WTC11 (cell line): ENCODE measurements at regions not wholly inside any gene's neighbourhood (a gene's known extent, or its start where the extent isn't known, plus 50 kb on each side); places are given as distances from the start of the nearest gene placed in this dataset.

Experiments
- ATAC-seq: fragments of 200-7000 bp; cut with Tn5 transposase; 2 replicates; pipeline ENCODE4 v1.10.0; 2021; ENCODE audit warnings: mild to moderate bottlenecking, moderate library complexity
- CTCF ChIA-PET: fragments of 300-600 bp; sonication (Branson Sonifier 250); formaldehyde crosslinking; loops from one replicate; lab custom pipeline; 2021; ENCODE audit warnings: antibody characterized with exemption; lab: Charles Lee
- POLR2A ChIA-PET: fragments of 350-600 bp; sonication (Branson Sonifier 250); formaldehyde crosslinking; loops from one replicate; lab custom pipeline; 2021; ENCODE audit warnings: antibody characterized with exemption; lab: Charles Lee
- DNase-seq: peaks from one replicate; pipeline ENCODE4 v3.0.0; 2021; ENCODE audit warnings: low spot score
- H3K27ac Mint-ChIP-seq: 2 replicates; pipeline ENCODE4 v1.8.0; 2021; ENCODE audit warnings: mixed read lengths
- H3K27me3 Mint-ChIP-seq: 2 replicates; pipeline ENCODE4 v1.8.0; 2021; ENCODE audit warnings: low read depth, mild to moderate bottlenecking, moderate library complexity, mixed read lengths
- H3K36me3 Mint-ChIP-seq: 2 replicates; pipeline ENCODE4 v1.8.0; 2021; ENCODE audit warnings: mixed read lengths
- H3K4me1 Mint-ChIP-seq: 2 replicates; pipeline ENCODE4 v1.8.0; 2022; ENCODE audit warnings: mixed read lengths
- H3K4me3 Mint-ChIP-seq: 2 replicates; pipeline ENCODE4 v1.8.0; 2021; ENCODE audit warnings: mild to moderate bottlenecking, moderate library complexity, mixed read lengths
- H3K9me3 Mint-ChIP-seq: 2 replicates; pipeline ENCODE4 v1.8.0; 2021; ENCODE audit warnings: mixed read lengths
- GRHL2 ChIP-seq: fragments of 250-450 bp; sonication (Bioruptor Pico); IDR thresholded peaks from 2 replicates; pipeline ENCODE4 v1.8.0; 2022; ENCODE audit warnings: mild to moderate bottlenecking, moderate library complexity; ENCODE audit not compliant: insufficient replicate concordance, severe bottlenecking
- GTF2I ChIP-seq: fragments of 250-450 bp; sonication (Bioruptor Pico); conservative IDR thresholded peaks from 2 replicates; pipeline ENCODE4 v1.4.0; 2021; ENCODE audit warnings: mild to moderate bottlenecking
- MXD4 ChIP-seq: fragments of 250-450 bp; sonication (Bioruptor Pico); IDR thresholded peaks from 2 replicates; pipeline ENCODE4 v1.8.0; 2021; ENCODE audit warnings: mild to moderate bottlenecking, moderate library complexity, borderline replicate concordance
- NFE2L1 ChIP-seq: sonication (generic); formaldehyde crosslinking; IDR thresholded peaks from 2 replicates; pipeline ENCODE4 v1.8.1; 2023; ENCODE audit warnings: missing genetic modification reagents
- SMAD4 ChIP-seq: sonication (generic); formaldehyde crosslinking; IDR thresholded peaks from 2 replicates; pipeline ENCODE4 v1.8.0; 2022; ENCODE audit warnings: mild to moderate bottlenecking, missing genetic modification reagents
- SOX15 ChIP-seq: fragments of 250-450 bp; sonication (Bioruptor Pico); IDR thresholded peaks from 2 replicates; pipeline ENCODE4 v1.9.0; 2021; ENCODE audit warnings: mild to moderate bottlenecking
- SP1 ChIP-seq: sonication (generic); formaldehyde crosslinking; conservative IDR thresholded peaks from 2 replicates; pipeline ENCODE4 v1.8.1; 2022; ENCODE audit warnings: missing genetic modification reagents
- TP53 ChIP-seq: sonication (generic); formaldehyde crosslinking; IDR thresholded peaks from 2 replicates; pipeline ENCODE4 v1.8.1; 2023; ENCODE audit warnings: mild to moderate bottlenecking, missing genetic modification reagents
- ZNF263 ChIP-seq: sonication (generic); formaldehyde crosslinking; IDR thresholded peaks from 2 replicates; pipeline ENCODE4 v1.8.1; 2022; ENCODE audit warnings: low read depth, mild to moderate bottlenecking, moderate library complexity, missing genetic modification reagents
- TF ChIP-seq, protein P1 (sequence below): sonication (generic); formaldehyde crosslinking; IDR thresholded peaks from 2 replicates; pipeline ENCODE4 v1.8.1; 2022; ENCODE audit warnings: low read depth, missing genetic modification reagents, borderline replicate concordance
- TF ChIP-seq, protein P2 (sequence below): sonication (generic); formaldehyde crosslinking; conservative IDR thresholded peaks from 2 replicates; pipeline ENCODE4 v1.8.1; 2022; ENCODE audit warnings: mild to moderate bottlenecking, missing genetic modification reagents
- TF ChIP-seq, protein P3 (sequence below): sonication (generic); formaldehyde crosslinking; IDR thresholded peaks from 2 replicates; pipeline ENCODE4 v1.8.0; 2023; ENCODE audit warnings: missing genetic modification reagents
- TF ChIP-seq, protein P4 (sequence below): sonication (generic); formaldehyde crosslinking; IDR thresholded peaks from 2 replicates; pipeline ENCODE4 v1.8.1; 2023; ENCODE audit warnings: mild to moderate bottlenecking, missing genetic modification reagents
- TF ChIP-seq, protein P5 (sequence below): sonication (generic); formaldehyde crosslinking; IDR thresholded peaks from 2 replicates; pipeline ENCODE4 v1.8.0; 2022; ENCODE audit warnings: mild to moderate bottlenecking, missing genetic modification reagents
- TF ChIP-seq, protein P6 (sequence below): sonication (generic); formaldehyde crosslinking; IDR thresholded peaks from 2 replicates; pipeline ENCODE4 v1.8.1; 2023; ENCODE audit warnings: mild to moderate bottlenecking, missing genetic modification reagents, borderline replicate concordance
- TF ChIP-seq, protein P7 (sequence below): sonication (generic); formaldehyde crosslinking; IDR thresholded peaks from 2 replicates; pipeline ENCODE4 v1.8.0; 2022; ENCODE audit warnings: mild to moderate bottlenecking, missing genetic modification reagents

DNA sequence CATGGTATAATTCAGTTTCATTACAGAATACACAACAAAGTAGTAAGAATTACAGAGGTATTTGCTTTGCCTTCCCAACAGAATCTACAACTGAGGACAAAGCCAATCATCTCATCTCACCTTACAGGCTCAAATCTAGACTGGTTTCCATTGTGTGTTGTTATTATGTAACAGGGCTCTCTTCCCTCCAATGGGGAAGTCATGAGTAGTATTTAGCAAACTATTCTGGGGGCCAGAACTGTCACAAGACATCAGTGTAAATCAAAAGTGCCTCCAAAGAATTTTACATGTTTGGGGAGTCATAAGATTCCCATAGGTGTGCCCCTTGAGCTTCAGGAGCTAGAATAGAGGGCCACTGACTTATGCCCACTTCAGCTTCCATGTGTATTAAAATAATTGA is 187.0 kb upstream of the EDNRB start:
- Mint-ChIP-seq H3K4me3 (no peak overlapping the region), H3K4me1 (no peaks in the 10 kb centered on the region), H3K9me3 (peaks cover 12% of the 10 kb centered on the region), H3K27me3 (no peaks in the 10 kb centered on the region), H3K27ac (no peak overlapping the region), H3K36me3 (no peaks in the 10 kb centered on the region; the same call in 1 of the 2 replicates)
- POLR2A ChIA-PET, result no interaction called here
- ATAC-seq, result no peak
- TF ChIP-seq GRHL2 (CRISPR knock-in tag) (no peak), TP53 (CRISPR knock-in tag) (no peak), NFE2L1 (no peak), SMAD4 (CRISPR knock-in tag) (no peak), GTF2I (no peak), SP1 (CRISPR knock-in tag) (no peak), SOX15 (CRISPR knock-in tag) (no peak), MXD4 (CRISPR knock-in tag) (no peak)
- TF ChIP-seq, protein P1, sequence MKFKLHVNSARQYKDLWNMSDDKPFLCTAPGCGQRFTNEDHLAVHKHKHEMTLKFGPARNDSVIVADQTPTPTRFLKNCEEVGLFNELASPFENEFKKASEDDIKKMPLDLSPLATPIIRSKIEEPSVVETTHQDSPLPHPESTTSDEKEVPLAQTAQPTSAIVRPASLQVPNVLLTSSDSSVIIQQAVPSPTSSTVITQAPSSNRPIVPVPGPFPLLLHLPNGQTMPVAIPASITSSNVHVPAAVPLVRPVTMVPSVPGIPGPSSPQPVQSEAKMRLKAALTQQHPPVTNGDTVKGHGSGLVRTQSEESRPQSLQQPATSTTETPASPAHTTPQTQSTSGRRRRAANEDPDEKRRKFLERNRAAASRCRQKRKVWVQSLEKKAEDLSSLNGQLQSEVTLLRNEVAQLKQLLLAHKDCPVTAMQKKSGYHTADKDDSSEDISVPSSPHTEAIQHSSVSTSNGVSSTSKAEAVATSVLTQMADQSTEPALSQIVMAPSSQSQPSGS (CRISPR knock-in tag), result no peak
- TF ChIP-seq, protein P2, sequence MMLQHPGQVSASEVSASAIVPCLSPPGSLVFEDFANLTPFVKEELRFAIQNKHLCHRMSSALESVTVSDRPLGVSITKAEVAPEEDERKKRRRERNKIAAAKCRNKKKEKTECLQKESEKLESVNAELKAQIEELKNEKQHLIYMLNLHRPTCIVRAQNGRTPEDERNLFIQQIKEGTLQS (CRISPR knock-in tag), result no peak
- TF ChIP-seq, protein P3, sequence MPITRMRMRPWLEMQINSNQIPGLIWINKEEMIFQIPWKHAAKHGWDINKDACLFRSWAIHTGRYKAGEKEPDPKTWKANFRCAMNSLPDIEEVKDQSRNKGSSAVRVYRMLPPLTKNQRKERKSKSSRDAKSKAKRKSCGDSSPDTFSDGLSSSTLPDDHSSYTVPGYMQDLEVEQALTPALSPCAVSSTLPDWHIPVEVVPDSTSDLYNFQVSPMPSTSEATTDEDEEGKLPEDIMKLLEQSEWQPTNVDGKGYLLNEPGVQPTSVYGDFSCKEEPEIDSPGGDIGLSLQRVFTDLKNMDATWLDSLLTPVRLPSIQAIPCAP (CRISPR knock-in tag), result no peak
- TF ChIP-seq, protein P4, sequence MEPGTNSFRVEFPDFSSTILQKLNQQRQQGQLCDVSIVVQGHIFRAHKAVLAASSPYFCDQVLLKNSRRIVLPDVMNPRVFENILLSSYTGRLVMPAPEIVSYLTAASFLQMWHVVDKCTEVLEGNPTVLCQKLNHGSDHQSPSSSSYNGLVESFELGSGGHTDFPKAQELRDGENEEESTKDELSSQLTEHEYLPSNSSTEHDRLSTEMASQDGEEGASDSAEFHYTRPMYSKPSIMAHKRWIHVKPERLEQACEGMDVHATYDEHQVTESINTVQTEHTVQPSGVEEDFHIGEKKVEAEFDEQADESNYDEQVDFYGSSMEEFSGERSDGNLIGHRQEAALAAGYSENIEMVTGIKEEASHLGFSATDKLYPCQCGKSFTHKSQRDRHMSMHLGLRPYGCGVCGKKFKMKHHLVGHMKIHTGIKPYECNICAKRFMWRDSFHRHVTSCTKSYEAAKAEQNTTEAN (CRISPR knock-in tag), result no peak
- TF ChIP-seq, protein P5, sequence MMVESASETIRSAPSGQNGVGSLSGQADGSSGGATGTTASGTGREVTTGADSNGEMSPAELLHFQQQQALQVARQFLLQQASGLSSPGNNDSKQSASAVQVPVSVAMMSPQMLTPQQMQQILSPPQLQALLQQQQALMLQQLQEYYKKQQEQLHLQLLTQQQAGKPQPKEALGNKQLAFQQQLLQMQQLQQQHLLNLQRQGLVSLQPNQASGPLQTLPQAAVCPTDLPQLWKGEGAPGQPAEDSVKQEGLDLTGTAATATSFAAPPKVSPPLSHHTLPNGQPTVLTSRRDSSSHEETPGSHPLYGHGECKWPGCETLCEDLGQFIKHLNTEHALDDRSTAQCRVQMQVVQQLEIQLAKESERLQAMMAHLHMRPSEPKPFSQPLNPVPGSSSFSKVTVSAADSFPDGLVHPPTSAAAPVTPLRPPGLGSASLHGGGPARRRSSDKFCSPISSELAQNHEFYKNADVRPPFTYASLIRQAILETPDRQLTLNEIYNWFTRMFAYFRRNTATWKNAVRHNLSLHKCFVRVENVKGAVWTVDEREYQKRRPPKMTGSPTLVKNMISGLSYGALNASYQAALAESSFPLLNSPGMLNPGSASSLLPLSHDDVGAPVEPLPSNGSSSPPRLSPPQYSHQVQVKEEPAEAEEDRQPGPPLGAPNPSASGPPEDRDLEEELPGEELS (CRISPR knock-in tag), result no peak
- TF ChIP-seq, protein P6, sequence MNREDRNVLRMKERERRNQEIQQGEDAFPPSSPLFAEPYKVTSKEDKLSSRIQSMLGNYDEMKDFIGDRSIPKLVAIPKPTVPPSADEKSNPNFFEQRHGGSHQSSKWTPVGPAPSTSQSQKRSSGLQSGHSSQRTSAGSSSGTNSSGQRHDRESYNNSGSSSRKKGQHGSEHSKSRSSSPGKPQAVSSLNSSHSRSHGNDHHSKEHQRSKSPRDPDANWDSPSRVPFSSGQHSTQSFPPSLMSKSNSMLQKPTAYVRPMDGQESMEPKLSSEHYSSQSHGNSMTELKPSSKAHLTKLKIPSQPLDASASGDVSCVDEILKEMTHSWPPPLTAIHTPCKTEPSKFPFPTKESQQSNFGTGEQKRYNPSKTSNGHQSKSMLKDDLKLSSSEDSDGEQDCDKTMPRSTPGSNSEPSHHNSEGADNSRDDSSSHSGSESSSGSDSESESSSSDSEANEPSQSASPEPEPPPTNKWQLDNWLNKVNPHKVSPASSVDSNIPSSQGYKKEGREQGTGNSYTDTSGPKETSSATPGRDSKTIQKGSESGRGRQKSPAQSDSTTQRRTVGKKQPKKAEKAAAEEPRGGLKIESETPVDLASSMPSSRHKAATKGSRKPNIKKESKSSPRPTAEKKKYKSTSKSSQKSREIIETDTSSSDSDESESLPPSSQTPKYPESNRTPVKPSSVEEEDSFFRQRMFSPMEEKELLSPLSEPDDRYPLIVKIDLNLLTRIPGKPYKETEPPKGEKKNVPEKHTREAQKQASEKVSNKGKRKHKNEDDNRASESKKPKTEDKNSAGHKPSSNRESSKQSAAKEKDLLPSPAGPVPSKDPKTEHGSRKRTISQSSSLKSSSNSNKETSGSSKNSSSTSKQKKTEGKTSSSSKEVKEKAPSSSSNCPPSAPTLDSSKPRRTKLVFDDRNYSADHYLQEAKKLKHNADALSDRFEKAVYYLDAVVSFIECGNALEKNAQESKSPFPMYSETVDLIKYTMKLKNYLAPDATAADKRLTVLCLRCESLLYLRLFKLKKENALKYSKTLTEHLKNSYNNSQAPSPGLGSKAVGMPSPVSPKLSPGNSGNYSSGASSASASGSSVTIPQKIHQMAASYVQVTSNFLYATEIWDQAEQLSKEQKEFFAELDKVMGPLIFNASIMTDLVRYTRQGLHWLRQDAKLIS (CRISPR knock-in tag), result no peak
- DNase-seq, result no peak
- CTCF ChIA-PET, result no interaction called here

DNA sequence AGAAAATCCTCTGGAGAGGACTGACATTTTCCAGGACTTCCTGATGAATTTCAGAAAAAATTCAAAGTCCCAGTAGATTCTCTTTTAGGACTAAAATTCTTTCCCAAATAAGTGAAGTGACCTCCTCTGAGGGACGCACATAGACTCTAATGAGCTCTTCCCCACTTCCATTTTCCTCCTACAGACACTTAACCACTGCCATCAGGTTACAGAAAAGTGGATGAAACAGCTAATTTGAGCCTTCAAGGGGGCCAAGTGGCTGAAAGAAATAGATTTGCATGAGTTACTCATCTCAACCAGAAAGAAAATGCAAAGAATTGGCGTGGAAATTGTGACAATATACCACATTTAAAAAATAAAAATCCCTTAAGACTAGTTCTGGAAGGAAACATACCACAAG is 185.3 kb upstream of the EDNRB start:
- CTCF ChIA-PET, result interaction anchor here (1.2 kb wide), 1 partner anchor 17 kb away, joined by 4 read pairs; no protein-coding TSS in a partner anchor
- no peak overlapping the region for H3K27ac Mint-ChIP-seq
- POLR2A ChIA-PET, result no interaction called here
- H3K4me3 Mint-ChIP-seq, result no peak overlapping the region
- no peak for ATAC-seq
- TF ChIP-seq ZNF263 (CRISPR knock-in tag), result no peak
- TF ChIP-seq, protein P7, sequence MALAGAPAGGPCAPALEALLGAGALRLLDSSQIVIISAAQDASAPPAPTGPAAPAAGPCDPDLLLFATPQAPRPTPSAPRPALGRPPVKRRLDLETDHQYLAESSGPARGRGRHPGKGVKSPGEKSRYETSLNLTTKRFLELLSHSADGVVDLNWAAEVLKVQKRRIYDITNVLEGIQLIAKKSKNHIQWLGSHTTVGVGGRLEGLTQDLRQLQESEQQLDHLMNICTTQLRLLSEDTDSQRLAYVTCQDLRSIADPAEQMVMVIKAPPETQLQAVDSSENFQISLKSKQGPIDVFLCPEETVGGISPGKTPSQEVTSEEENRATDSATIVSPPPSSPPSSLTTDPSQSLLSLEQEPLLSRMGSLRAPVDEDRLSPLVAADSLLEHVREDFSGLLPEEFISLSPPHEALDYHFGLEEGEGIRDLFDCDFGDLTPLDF (CRISPR knock-in tag), result no peak
- no peaks in the 10 kb centered on the region for H3K4me1 Mint-ChIP-seq
- no peaks in the 10 kb centered on the region for H3K36me3 Mint-ChIP-seq
- no peak for DNase-seq
- H3K9me3 Mint-ChIP-seq, result peaks cover 7% of the 10 kb centered on the region
- no peaks in the 10 kb centered on the region for H3K27me3 Mint-ChIP-seq
